Neural cell (in vitro differentiated cells): ENCODE measurements at regions not wholly inside any gene's neighbourhood (a gene's known extent, or its start where the extent isn't known, plus 50 kb on each side); places are given as distances from the start of the nearest gene placed in this dataset.

Source experiments
- H2AFZ ChIP-seq: fragments of 200-600, 300-800 bp; sonication (generic), shearing (Covaris generic); 2 replicates; pipeline ENCODE4 v1.6.0; 2014; ENCODE audit warnings: low read depth, mild to moderate bottlenecking, antibody characterized with exemption, low read length, moderate library complexity
- H3F3A ChIP-seq: fragments of 200-600 bp; shearing (Covaris generic); 2 replicates; pipeline ENCODE4 v1.6.1; 2016; ENCODE audit warnings: mild to moderate bottlenecking, moderate library complexity, mixed read lengths, antibody characterized with exemption, low read length; ENCODE audit not compliant: insufficient read depth, poor library complexity, severe bottlenecking
- H3K27ac ChIP-seq: fragments of 200-600, 300-800 bp; sonication (generic), shearing (Covaris generic); 2 replicates; pipeline ENCODE4 v1.5.1; 2014; ENCODE audit warnings: mild to moderate bottlenecking, low read length, moderate library complexity
- H3K27me3 ChIP-seq: fragments of 300-800, 200-600 bp; sonication (generic), shearing (Covaris generic); 2 replicates; pipeline ENCODE4 v1.6.0; 2014; ENCODE audit warnings: mild to moderate bottlenecking, low read depth, low read length, moderate library complexity; ENCODE audit not compliant: insufficient read depth
- H3K36me3 ChIP-seq: fragments of 300-800, 200-600 bp; sonication (generic), shearing (Covaris generic); 2 replicates; pipeline ENCODE4 v1.5.1; 2014; ENCODE audit warnings: mild to moderate bottlenecking, antibody characterized with exemption, low read length, moderate library complexity; ENCODE audit not compliant: insufficient read depth
- H3K4me2 ChIP-seq: fragments of 300-800, 200-600 bp; sonication (generic), shearing (Covaris generic); 2 replicates; pipeline ENCODE4 v1.6.0; 2014; ENCODE audit warnings: mild to moderate bottlenecking, low read length
- H3K4me3 ChIP-seq: fragments of 300-800, 200-600 bp; sonication (generic), shearing (Covaris generic); 2 replicates; pipeline ENCODE4 v1.5.1; 2014; ENCODE audit warnings: mild to moderate bottlenecking, low read length, moderate library complexity
- H3K79me2 ChIP-seq: fragments of 200-600 bp; shearing (Covaris generic); replicated peaks from 2 replicates; pipeline ENCODE4 v1.6.0; 2014; ENCODE audit warnings: mild to moderate bottlenecking, low read length, moderate library complexity; ENCODE audit not compliant: insufficient read depth
- H3K9ac ChIP-seq: fragments of 300-800, 200-600 bp; sonication (generic), shearing (Covaris generic); 2 replicates; pipeline ENCODE4 v1.6.1; 2016; ENCODE audit warnings: mild to moderate bottlenecking, low read length, mixed read lengths
- H3K9me2 ChIP-seq: fragments of 200-600 bp; shearing (Covaris generic); 2 replicates; pipeline ENCODE4 v1.6.1; 2016; ENCODE audit warnings: mild to moderate bottlenecking, low read length, mixed read lengths; ENCODE audit not compliant: insufficient read depth
- H3K9me3 ChIP-seq: fragments of 200-600, 300-800 bp; sonication (generic), shearing (Covaris generic); 2 replicates; pipeline ENCODE4 v1.6.1; 2016; ENCODE audit warnings: mild to moderate bottlenecking, mixed run types, low read length, moderate library complexity, mixed read lengths
- H4K20me1 ChIP-seq: fragments of 200-600 bp; shearing (Covaris generic); 2 replicates; pipeline ENCODE4 v1.6.1; 2016; ENCODE audit warnings: mild to moderate bottlenecking, mixed run types; ENCODE audit not compliant: insufficient read depth
- CTCF ChIP-seq: fragments of 450-650 bp; IDR thresholded peaks from 2 replicates; pipeline ENCODE4 v1.5.1; 2014; ENCODE audit warnings: antibody characterized with exemption, mild to moderate bottlenecking, moderate library complexity; ENCODE audit not compliant: poor library complexity, severe bottlenecking
- EP300 ChIP-seq: fragments of 450-650 bp; conservative IDR thresholded peaks from 2 replicates; pipeline ENCODE4 v1.6.1; 2014; ENCODE audit warnings: antibody characterized with exemption, mild to moderate bottlenecking, moderate library complexity; ENCODE audit not compliant: poor library complexity, severe bottlenecking
- EZH2 ChIP-seq: fragments of 200-600, 300-800 bp; shearing (Covaris generic), sonication (generic); IDR thresholded peaks from 2 replicates; pipeline ENCODE4 v1.6.1; 2014; ENCODE audit warnings: antibody characterized with exemption, low read length, borderline replicate concordance, mild to moderate bottlenecking; ENCODE audit not compliant: insufficient read depth, poor library complexity, severe bottlenecking
- MXI1 ChIP-seq: fragments of 450-650 bp; conservative IDR thresholded peaks from 2 replicates; pipeline ENCODE4 v1.6.1; 2014; ENCODE audit warnings: antibody characterized with exemption, mild to moderate bottlenecking; ENCODE audit not compliant: poor library complexity, severe bottlenecking
- POLR2AphosphoS5 ChIP-seq: IDR thresholded peaks from 2 replicates; pipeline ENCODE4 v1.6.1; 2012
- RAD21 ChIP-seq: fragments of 450-650 bp; conservative IDR thresholded peaks from 2 replicates; pipeline ENCODE4 v1.6.1; 2014; ENCODE audit warnings: antibody characterized with exemption, mild to moderate bottlenecking, moderate library complexity
- REST ChIP-seq: IDR thresholded peaks from 2 replicates; pipeline ENCODE4 v1.6.1; 2012; ENCODE audit warnings: borderline replicate concordance
- SMC3 ChIP-seq: fragments of 450-650 bp; conservative IDR thresholded peaks from 2 replicates; pipeline ENCODE4 v1.6.1; 2014; ENCODE audit warnings: antibody characterized with exemption, mild to moderate bottlenecking, moderate library complexity; ENCODE audit not compliant: poor library complexity
- TAF1 ChIP-seq: IDR thresholded peaks from 2 replicates; pipeline ENCODE4 v1.6.1; 2012; ENCODE audit warnings: low read depth

GRCh38 chr5:66339896-66340295 is 195.8 kb downstream of the SREK1 start:
- H3K27ac ChIP-seq = no peak overlapping the region
- no peak overlapping the region for H3K9ac ChIP-seq
- TF ChIP-seq SMC3 (no peak), EP300 (no peak), CTCF (no peak), POLR2AphosphoS5 (no peak), REST (no peak)
- no peaks in the 10 kb centered on the region for H4K20me1 ChIP-seq
- no peak overlapping the region for H2AFZ ChIP-seq
- no peaks in the 10 kb centered on the region for H3K79me2 ChIP-seq
- no peaks in the 10 kb centered on the region for H3K36me3 ChIP-seq
- H3K27me3 ChIP-seq = no peaks in the 10 kb centered on the region
- H3K9me2 ChIP-seq = no peaks in the 10 kb centered on the region
- no peaks in the 10 kb centered on the region for H3K9me3 ChIP-seq
- H3K4me3 ChIP-seq = no peak overlapping the region
- no peaks in the 10 kb centered on the region for H3F3A ChIP-seq
- H3K4me2 ChIP-seq = no peak overlapping the region

GRCh38 chr5:66340786-66341185 is 196.7 kb downstream of the SREK1 start:
- TF ChIP-seq EP300 = no peak
- H2AFZ ChIP-seq = no peak overlapping the region

GRCh38 chr5:66342341-66342880 is 198.3 kb downstream of the SREK1 start:
- Histone ChIP-seq H4K20me1 (no peaks in the 10 kb centered on the region), H3F3A (no peaks in the 10 kb centered on the region)

More at GRCh38 chr5:66340786-66341185, 196.7 kb downstream of the SREK1 start:
- Histone ChIP-seq H3K9me2 (no peaks in the 10 kb centered on the region), H3K79me2 (no peaks in the 10 kb centered on the region), H3K4me2 (no peak overlapping the region), H3K27me3 (no peaks in the 10 kb centered on the region), H3K27ac (no peak overlapping the region), H3K9ac (no peak overlapping the region), H4K20me1 (no peaks in the 10 kb centered on the region), H3K36me3 (no peaks in the 10 kb centered on the region), H3K4me3 (no peak overlapping the region), H3F3A (no peaks in the 10 kb centered on the region), H3K9me3 (no peaks in the 10 kb centered on the region)

More at GRCh38 chr5:66342341-66342880, 198.3 kb downstream of the SREK1 start:
- Histone ChIP-seq H3K27me3 (no peaks in the 10 kb centered on the region), H2AFZ (no peak overlapping the region), H3K27ac (no peak overlapping the region), H3K79me2 (no peaks in the 10 kb centered on the region), H3K4me3 (no peak overlapping the region), H3K9me3 (no peaks in the 10 kb centered on the region), H3K4me2 (no peak overlapping the region), H3K9me2 (no peaks in the 10 kb centered on the region), H3K9ac (no peak overlapping the region), H3K36me3 (no peaks in the 10 kb centered on the region)
- TF ChIP-seq EP300 (no peak), MXI1 (no peak), POLR2AphosphoS5 (no peak), TAF1 (no peak), REST (no peak), CTCF (no peak), RAD21 (no peak), EZH2 (no peak), SMC3 (no peak)
